Liver (tissue), 7 donors: ENCODE measurements at regions not wholly inside any gene's neighbourhood (a gene's known extent, or its start where the extent isn't known, plus 50 kb on each side); places are given as distances from the start of the nearest gene placed in this dataset.
"Not testable (repeated sequence)": the region's sequence is repeated elsewhere in the genome, so short reads cannot be mapped to it uniquely, and the experiment has no call there.

Experiments used
- DNase-seq: peaks from one replicate; pipeline ENCODE4 v3.0.0-alpha.2; 2017; ENCODE audit warnings: low spot score
- H3K27ac ChIP-seq, 2 donors: one replicate each; pipeline ENCODE4 v1.7.0; 2013; ENCODE audit warnings: inconsistent platforms in 2 of 2, low read length in 2 of 2, control low read depth in 1 of 2, low read depth in 1 of 2, mild to moderate bottlenecking in 1 of 2
- H3K27me3 ChIP-seq, 4 donors: one replicate each; pipeline versions ENCODE4 v1.6.1 to v1.7.0; 2013; ENCODE audit warnings: low read length in 3 of 4, inconsistent platforms in 1 of 4, mild to moderate bottlenecking in 1 of 4, moderate library complexity in 1 of 4; ENCODE audit not compliant: control insufficient read depth in 4 of 4, insufficient read depth in 4 of 4
- H3K36me3 ChIP-seq, 4 donors: one replicate each; pipeline versions ENCODE4 v1.6.1 to v1.7.0; 2013; ENCODE audit warnings: low read length in 3 of 4, mild to moderate bottlenecking in 3 of 4, low read depth in 1 of 4, moderate library complexity in 1 of 4; ENCODE audit not compliant: control insufficient read depth in 4 of 4, insufficient read depth in 3 of 4
- H3K4me1 ChIP-seq, 4 donors: one replicate each; pipeline versions ENCODE4 v1.6.1 to v1.7.0; 2013; ENCODE audit warnings: low read length in 3 of 4, mild to moderate bottlenecking in 3 of 4, moderate library complexity in 1 of 4; ENCODE audit not compliant: control insufficient read depth in 4 of 4, insufficient read depth in 4 of 4
- H3K4me3 ChIP-seq, 3 donors: one replicate each; pipeline versions ENCODE4 v1.6.1 to v1.7.0; 2013; ENCODE audit warnings: low read length in 3 of 3, control low read depth in 1 of 3, low read depth in 1 of 3, mild to moderate bottlenecking in 1 of 3
- H3K9ac ChIP-seq, 2 donors: one replicate each; pipeline ENCODE4 v1.7.0; 2013; ENCODE audit warnings: low read length in 2 of 2, mild to moderate bottlenecking in 2 of 2, moderate library complexity in 2 of 2, control low read depth in 1 of 2, low read depth in 1 of 2
- H3K9me3 ChIP-seq, 4 donors: one replicate each; pipeline versions ENCODE4 v1.6.1 to v1.7.0; 2013; ENCODE audit warnings: low read length in 3 of 4; ENCODE audit not compliant: control insufficient read depth in 4 of 4
- EGR1 ChIP-seq, 2 donors: IDR thresholded peaks; 2 replicates each; pipeline ENCODE4 v1.6.1; 2016 to 2018; ENCODE audit warnings: antibody characterized with exemption in 2 of 2, low read depth in 2 of 2
- FOXA1 ChIP-seq: IDR thresholded peaks from 2 replicates; pipeline ENCODE4 v1.6.1; 2016; ENCODE audit warnings: antibody characterized with exemption
- FOXA2 ChIP-seq: IDR thresholded peaks from 2 replicates; pipeline ENCODE4 v1.6.1; 2016; ENCODE audit warnings: antibody characterized with exemption
- GABPA ChIP-seq, 2 donors: IDR thresholded peaks in 1 of 2; conservative IDR thresholded peaks in 1 of 2; 2 replicates each; pipeline ENCODE4 v1.6.1; 2016; ENCODE audit warnings: antibody characterized with exemption in 2 of 2, mild to moderate bottlenecking in 1 of 2, moderate library complexity in 1 of 2
- JUND ChIP-seq, 2 donors: IDR thresholded peaks; 2 replicates each; pipeline ENCODE4 v1.6.1; 2016; ENCODE audit warnings: antibody characterized with exemption in 2 of 2
- NR2F2 ChIP-seq: IDR thresholded peaks from 2 replicates; pipeline ENCODE4 v1.6.1; 2016; ENCODE audit warnings: antibody characterized with exemption
- RAD21 ChIP-seq, 2 donors: IDR thresholded peaks; 2 replicates each; pipeline ENCODE4 v1.6.1; 2016; ENCODE audit warnings: antibody characterized with exemption in 2 of 2, mild to moderate bottlenecking in 2 of 2
- RXRA ChIP-seq, 2 donors: IDR thresholded peaks; 2 replicates each; pipeline ENCODE4 v1.6.1; 2017 to 2018; ENCODE audit warnings: antibody characterized with exemption in 2 of 2, mild to moderate bottlenecking in 1 of 2
- SP1 ChIP-seq: IDR thresholded peaks from 2 replicates; pipeline ENCODE4 v1.6.1; 2018; ENCODE audit warnings: antibody characterized with exemption, mild to moderate bottlenecking
- TAF1 ChIP-seq: conservative IDR thresholded peaks from 2 replicates; pipeline ENCODE4 v1.6.1; 2016; ENCODE audit warnings: antibody characterized with exemption, mild to moderate bottlenecking
- YY1 ChIP-seq: IDR thresholded peaks from 2 replicates; pipeline ENCODE4 v1.6.1; 2016; ENCODE audit warnings: antibody characterized with exemption, mild to moderate bottlenecking
- WGBS: extraction: QIAGEN DNeasy Blood & Tissue Kit; methylation state at CpG from one replicate; pipeline ENCODE4 v1.1.7; 2013; 5-methylcytosine and 5-hydroxymethylcytosine counted together
- TF ChIP-seq, protein P1 (sequence below): IDR thresholded peaks from 2 replicates; pipeline ENCODE4 v1.6.1; 2016; ENCODE audit warnings: antibody characterized with exemption
- TF ChIP-seq, protein P2 (sequence below): IDR thresholded peaks from 2 replicates; pipeline ENCODE4 v1.6.1; 2016; ENCODE audit warnings: antibody characterized with exemption, mild to moderate bottlenecking
- TF ChIP-seq, protein P3 (sequence below): IDR thresholded peaks from 2 replicates; pipeline ENCODE4 v1.6.1; 2016; ENCODE audit warnings: antibody characterized with exemption
- TF ChIP-seq, protein P4 (sequence below): IDR thresholded peaks from 2 replicates; pipeline ENCODE4 v1.6.1; 2016; ENCODE audit warnings: antibody characterized with exemption
- donor health status: healthy.
- donor health status: healthy.
- donor health status: healthy.
- donor health status: healthy.

DNA sequence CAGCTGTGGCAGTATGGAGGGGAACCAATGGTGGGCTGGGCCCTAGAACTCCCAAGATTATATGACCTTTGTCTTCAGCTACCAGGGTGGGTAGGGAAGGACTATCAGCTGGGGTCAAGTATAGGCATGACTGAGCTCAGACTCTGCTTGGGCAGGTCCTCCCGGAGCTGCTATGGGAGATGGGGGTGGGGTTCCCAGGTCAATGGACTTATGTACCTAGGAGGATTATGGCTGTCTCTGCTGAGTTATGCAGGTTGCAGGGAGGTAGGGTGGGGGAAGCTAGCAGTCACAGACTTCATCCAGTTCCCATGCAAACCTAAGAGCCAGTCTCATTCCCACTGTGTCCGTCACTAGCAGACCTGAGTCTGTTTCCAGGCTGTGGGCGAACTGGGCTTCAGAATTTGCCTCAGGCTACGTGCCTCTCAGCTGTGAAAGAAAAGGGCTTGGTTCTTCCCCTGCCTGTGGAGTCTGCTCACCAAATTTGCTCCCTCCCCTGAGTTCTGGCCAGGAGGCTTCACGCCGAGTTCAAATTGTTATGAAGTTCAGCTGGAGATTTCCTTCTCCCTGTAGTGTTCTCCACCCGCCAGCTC, 985.8 kb upstream of the NRXN1 start:
- H3K4me3 ChIP-seq = no peak overlapping the region
- no peaks in the 10 kb centered on the region for H3K36me3 ChIP-seq
- peaks cover 0 to 5% (median 0%) of the 10 kb centered on the region in 4 donors for H3K9me3 ChIP-seq
- no peak for DNase-seq
- no peaks in the 10 kb centered on the region for H3K4me1 ChIP-seq
- H3K27ac ChIP-seq = no peak overlapping the region
- 84% methylated on average over 7 of the region's 7 CpGs for WGBS
- TF ChIP-seq, protein P1, sequence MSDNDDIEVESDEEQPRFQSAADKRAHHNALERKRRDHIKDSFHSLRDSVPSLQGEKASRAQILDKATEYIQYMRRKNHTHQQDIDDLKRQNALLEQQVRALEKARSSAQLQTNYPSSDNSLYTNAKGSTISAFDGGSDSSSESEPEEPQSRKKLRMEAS = no peak
- TF ChIP-seq, protein P2, sequence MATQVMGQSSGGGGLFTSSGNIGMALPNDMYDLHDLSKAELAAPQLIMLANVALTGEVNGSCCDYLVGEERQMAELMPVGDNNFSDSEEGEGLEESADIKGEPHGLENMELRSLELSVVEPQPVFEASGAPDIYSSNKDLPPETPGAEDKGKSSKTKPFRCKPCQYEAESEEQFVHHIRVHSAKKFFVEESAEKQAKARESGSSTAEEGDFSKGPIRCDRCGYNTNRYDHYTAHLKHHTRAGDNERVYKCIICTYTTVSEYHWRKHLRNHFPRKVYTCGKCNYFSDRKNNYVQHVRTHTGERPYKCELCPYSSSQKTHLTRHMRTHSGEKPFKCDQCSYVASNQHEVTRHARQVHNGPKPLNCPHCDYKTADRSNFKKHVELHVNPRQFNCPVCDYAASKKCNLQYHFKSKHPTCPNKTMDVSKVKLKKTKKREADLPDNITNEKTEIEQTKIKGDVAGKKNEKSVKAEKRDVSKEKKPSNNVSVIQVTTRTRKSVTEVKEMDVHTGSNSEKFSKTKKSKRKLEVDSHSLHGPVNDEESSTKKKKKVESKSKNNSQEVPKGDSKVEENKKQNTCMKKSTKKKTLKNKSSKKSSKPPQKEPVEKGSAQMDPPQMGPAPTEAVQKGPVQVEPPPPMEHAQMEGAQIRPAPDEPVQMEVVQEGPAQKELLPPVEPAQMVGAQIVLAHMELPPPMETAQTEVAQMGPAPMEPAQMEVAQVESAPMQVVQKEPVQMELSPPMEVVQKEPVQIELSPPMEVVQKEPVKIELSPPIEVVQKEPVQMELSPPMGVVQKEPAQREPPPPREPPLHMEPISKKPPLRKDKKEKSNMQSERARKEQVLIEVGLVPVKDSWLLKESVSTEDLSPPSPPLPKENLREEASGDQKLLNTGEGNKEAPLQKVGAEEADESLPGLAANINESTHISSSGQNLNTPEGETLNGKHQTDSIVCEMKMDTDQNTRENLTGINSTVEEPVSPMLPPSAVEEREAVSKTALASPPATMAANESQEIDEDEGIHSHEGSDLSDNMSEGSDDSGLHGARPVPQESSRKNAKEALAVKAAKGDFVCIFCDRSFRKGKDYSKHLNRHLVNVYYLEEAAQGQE = no peak
- TF ChIP-seq, protein P3, sequence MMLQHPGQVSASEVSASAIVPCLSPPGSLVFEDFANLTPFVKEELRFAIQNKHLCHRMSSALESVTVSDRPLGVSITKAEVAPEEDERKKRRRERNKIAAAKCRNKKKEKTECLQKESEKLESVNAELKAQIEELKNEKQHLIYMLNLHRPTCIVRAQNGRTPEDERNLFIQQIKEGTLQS = no peak
- TF ChIP-seq, protein P4, sequence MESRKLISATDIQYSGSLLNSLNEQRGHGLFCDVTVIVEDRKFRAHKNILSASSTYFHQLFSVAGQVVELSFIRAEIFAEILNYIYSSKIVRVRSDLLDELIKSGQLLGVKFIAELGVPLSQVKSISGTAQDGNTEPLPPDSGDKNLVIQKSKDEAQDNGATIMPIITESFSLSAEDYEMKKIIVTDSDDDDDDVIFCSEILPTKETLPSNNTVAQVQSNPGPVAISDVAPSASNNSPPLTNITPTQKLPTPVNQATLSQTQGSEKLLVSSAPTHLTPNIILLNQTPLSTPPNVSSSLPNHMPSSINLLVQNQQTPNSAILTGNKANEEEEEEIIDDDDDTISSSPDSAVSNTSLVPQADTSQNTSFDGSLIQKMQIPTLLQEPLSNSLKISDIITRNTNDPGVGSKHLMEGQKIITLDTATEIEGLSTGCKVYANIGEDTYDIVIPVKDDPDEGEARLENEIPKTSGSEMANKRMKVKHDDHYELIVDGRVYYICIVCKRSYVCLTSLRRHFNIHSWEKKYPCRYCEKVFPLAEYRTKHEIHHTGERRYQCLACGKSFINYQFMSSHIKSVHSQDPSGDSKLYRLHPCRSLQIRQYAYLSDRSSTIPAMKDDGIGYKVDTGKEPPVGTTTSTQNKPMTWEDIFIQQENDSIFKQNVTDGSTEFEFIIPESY = no peak
- TF ChIP-seq YY1 = no peak
- no peak for TF ChIP-seq TAF1
- no peak for TF ChIP-seq FOXA2
- no peak for TF ChIP-seq EGR1 (IDR thresholded peaks at IDR 0.05; ENCODE audit: low read depth in 2 of 2)
- TF ChIP-seq JUND (IDR thresholded peaks at IDR 0.05) = no peak
- TF ChIP-seq SP1 = no peak
- no peak for TF ChIP-seq RAD21 (IDR thresholded peaks at IDR 0.05)
- no peak for TF ChIP-seq FOXA1
- TF ChIP-seq NR2F2 = no peak
- TF ChIP-seq GABPA (IDR thresholded peaks at IDR 0.05 in 1 of 2, conservative IDR thresholded peaks at IDR 0.05 in 1 of 2) = no peak
- no peak for TF ChIP-seq RXRA (IDR thresholded peaks at IDR 0.05)
- H3K27me3 ChIP-seq = no peaks in the 10 kb centered on the region
- H3K9ac ChIP-seq = no peak overlapping the region

DNA sequence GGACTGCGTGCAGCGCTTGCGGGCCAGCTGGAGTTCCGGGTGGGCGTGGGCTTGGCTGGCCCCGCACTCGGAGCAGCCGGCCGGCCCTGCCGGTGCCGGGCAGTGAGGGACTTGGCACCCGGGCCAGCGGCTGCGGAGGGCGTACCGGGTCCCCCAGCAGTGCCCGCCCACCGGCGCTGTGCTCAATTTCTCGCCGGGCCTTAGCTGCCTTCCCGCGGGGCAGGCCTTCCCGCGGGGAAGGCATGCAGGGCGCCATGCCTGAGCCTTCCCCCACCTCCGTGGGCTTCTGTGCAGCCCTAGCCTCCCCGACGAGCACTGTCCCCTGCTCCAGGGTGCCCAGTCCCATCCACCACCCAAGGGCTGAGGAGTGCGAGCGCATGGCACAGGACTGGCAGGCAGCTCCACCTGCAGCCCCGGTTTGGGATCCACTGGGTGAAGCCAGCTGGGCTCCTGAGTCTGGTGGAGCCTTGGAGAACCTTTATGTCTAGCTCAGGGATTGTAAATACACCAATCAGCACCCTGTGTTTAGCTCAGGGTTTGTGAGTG, 975.0 kb upstream of the NRXN1 start:
- H3K36me3 ChIP-seq, H3K4me3 ChIP-seq, H3K27me3 ChIP-seq, H3K9me3 ChIP-seq, DNase-seq, H3K4me1 ChIP-seq, H3K9ac ChIP-seq, H3K27ac ChIP-seq: not testable (repeated sequence)
- WGBS = 96% methylated on average over 32 of the region's 32 CpGs
